Lower lobe of right lung (tissue), 2 donors: ENCODE measurements at regions not wholly inside any gene's neighbourhood (a gene's known extent, or its start where the extent isn't known, plus 50 kb on each side); places are given as distances from the start of the nearest gene placed in this dataset.

Experiments
- ATAC-seq, 2 donors: fragments of 200-7000 bp; cut with Tn5 transposase; one replicate each; pipeline ENCODE4 v1.9.1; 2020 to 2022; ENCODE audit warnings: mild to moderate bottlenecking in 2 of 2, moderate library complexity in 2 of 2
- DNase-seq: peaks from one replicate; pipeline ENCODE4 v3.0.0-alpha.2; 2020
- H3K27ac ChIP-seq: fragments of 200-600 bp; one replicate; pipeline ENCODE4 v1.8.0; 2022
- H3K27me3 ChIP-seq: fragments of 200-600 bp; one replicate; pipeline ENCODE4 v1.8.0; 2022; ENCODE audit warnings: low read depth
- H3K36me3 ChIP-seq: fragments of 200-600 bp; one replicate; pipeline ENCODE4 v1.8.0; 2022; ENCODE audit warnings: mild to moderate bottlenecking
- H3K4me1 ChIP-seq: fragments of 200-600 bp; one replicate; pipeline ENCODE4 v1.8.0; 2022
- H3K4me3 ChIP-seq: fragments of 200-600 bp; one replicate; pipeline ENCODE4 v1.8.0; 2022; ENCODE audit warnings: mild to moderate bottlenecking
- H3K9me3 ChIP-seq: fragments of 200-600 bp; one replicate; pipeline ENCODE4 v1.8.0; 2022
- intact Hi-C: fragments of 100-400 bp; cut with DNase I; formaldehyde crosslinking; loops from one replicate; pipeline ENCODE4 v1.11.0; 2022
- TF ChIP-seq, protein P1 (sequence below): fragments of 200-600 bp; IDR thresholded peaks from one replicate; pipeline ENCODE4 v1.8.0; 2022; ENCODE audit warnings: antibody characterized with exemption, mild to moderate bottlenecking
- donor health status: DM: no; HTN: yes; CAD: no; lungs with severe emphysema.

DNA sequence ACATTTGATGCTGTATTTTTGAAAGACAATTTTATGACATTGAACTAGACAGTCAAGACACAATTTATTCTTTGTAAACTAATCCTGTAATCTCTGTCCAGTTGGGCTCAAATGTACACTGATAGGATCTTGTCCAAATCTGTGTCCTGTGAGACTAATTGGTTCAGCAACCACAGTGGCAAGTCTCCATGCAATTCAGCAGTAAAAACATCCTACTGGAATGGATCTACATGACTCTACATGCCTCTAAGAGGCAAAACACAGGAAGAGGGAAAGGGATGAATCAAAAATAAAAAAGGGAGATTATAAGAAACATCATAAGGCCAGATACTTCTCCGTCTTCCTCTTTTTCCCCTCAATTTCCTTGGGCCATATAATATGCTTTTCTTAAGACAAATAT, 1164.2 kb downstream of the NLGN4Y start:
- Histone ChIP-seq H3K27me3 (no peaks in the 10 kb centered on the region), H3K4me3 (no peak overlapping the region), H3K4me1 (no peaks in the 10 kb centered on the region), H3K9me3 (no peaks in the 10 kb centered on the region), H3K27ac (no peak overlapping the region), H3K36me3 (no peaks in the 10 kb centered on the region)
- TF ChIP-seq, protein P1, sequence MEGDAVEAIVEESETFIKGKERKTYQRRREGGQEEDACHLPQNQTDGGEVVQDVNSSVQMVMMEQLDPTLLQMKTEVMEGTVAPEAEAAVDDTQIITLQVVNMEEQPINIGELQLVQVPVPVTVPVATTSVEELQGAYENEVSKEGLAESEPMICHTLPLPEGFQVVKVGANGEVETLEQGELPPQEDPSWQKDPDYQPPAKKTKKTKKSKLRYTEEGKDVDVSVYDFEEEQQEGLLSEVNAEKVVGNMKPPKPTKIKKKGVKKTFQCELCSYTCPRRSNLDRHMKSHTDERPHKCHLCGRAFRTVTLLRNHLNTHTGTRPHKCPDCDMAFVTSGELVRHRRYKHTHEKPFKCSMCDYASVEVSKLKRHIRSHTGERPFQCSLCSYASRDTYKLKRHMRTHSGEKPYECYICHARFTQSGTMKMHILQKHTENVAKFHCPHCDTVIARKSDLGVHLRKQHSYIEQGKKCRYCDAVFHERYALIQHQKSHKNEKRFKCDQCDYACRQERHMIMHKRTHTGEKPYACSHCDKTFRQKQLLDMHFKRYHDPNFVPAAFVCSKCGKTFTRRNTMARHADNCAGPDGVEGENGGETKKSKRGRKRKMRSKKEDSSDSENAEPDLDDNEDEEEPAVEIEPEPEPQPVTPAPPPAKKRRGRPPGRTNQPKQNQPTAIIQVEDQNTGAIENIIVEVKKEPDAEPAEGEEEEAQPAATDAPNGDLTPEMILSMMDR: no peak
- ATAC-seq (no peak), DNase-seq (no peak)
- intact Hi-C loops: no loop called here

DNA sequence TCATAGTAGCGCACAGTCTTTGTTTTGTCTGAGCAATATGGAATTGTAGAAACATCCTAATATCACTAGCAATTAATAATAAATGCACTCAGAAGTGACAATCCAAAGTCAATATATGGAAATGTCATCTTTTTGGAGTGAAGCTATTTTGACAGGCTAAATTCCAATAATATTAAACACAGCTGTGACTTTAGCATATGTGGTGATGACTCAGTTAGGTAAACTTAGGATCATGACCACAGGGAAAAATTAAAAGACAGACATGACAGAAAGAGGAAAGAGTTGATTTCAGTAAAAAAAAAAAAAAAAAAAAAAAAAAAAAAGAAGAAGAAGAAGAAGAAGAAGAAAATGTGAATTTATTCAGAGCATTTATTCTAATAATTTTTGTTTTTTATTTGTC, 1165.7 kb downstream of the NLGN4Y start:
- no peak for DNase-seq
- Histone ChIP-seq H3K4me3 (no peak overlapping the region), H3K27me3 (no peaks in the 10 kb centered on the region), H3K9me3 (no peaks in the 10 kb centered on the region), H3K4me1 (no peaks in the 10 kb centered on the region), H3K36me3 (no peaks in the 10 kb centered on the region), H3K27ac (no peak overlapping the region)
- TF ChIP-seq, protein P1: no peak
- intact Hi-C loops: no loop called here
- ATAC-seq: no peak

DNA sequence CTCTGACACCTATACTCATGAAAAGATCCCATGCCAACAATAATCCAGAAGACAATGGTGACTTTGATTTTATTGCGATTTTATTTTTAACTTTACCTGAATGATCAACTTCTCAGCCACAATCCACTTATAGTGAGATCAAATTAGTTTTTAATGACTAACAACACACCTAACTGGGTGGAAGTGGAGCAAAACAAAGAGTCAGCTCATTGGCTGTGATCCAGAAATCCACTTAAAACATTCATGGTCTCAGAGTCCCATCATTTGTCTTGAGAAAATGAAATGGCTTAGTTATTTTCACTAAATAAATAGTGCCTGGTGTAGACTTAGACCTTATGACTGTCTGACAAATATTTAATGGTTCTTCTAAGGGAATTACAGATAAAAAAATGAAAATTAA, 1177.8 kb downstream of the NLGN4Y start:
- no peaks in the 10 kb centered on the region for H3K36me3 ChIP-seq
- H3K27me3 ChIP-seq: no peaks in the 10 kb centered on the region
- DNase-seq: no peak
- intact Hi-C loops: no loop called here
- no peak overlapping the region for H3K27ac ChIP-seq
- H3K4me1 ChIP-seq: no peaks in the 10 kb centered on the region
- no peaks in the 10 kb centered on the region for H3K9me3 ChIP-seq
- no peak overlapping the region for H3K4me3 ChIP-seq
- no peak for ATAC-seq
- TF ChIP-seq, protein P1: no peak

DNA sequence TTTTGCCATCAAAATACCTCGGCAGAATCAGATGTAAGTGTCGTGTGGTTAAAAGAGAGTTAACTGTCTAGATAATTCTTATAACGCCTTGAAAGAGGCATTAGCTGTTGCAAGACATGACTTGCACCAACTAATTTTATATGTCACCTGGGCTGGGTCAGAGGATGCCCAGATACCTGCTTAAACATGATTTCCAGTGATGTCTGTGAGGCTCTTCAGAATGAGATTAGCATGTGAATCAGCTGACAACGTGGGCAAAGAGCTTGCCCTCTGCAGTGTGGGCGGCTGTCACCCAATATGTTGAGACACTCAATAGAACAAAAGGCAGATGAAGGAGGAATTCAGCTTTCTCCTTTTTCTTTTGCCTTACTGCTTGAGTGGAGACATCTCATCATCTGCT, 1180.6 kb downstream of the NLGN4Y start:
- Histone ChIP-seq H3K9me3 (no peaks in the 10 kb centered on the region), H3K4me3 (no peak overlapping the region), H3K36me3 (no peaks in the 10 kb centered on the region), H3K4me1 (no peaks in the 10 kb centered on the region), H3K27me3 (no peaks in the 10 kb centered on the region), H3K27ac (no peak overlapping the region)
- no peak for DNase-seq
- ATAC-seq: no peak
- intact Hi-C loops: no loop called here
- TF ChIP-seq, protein P1: no peak

DNA sequence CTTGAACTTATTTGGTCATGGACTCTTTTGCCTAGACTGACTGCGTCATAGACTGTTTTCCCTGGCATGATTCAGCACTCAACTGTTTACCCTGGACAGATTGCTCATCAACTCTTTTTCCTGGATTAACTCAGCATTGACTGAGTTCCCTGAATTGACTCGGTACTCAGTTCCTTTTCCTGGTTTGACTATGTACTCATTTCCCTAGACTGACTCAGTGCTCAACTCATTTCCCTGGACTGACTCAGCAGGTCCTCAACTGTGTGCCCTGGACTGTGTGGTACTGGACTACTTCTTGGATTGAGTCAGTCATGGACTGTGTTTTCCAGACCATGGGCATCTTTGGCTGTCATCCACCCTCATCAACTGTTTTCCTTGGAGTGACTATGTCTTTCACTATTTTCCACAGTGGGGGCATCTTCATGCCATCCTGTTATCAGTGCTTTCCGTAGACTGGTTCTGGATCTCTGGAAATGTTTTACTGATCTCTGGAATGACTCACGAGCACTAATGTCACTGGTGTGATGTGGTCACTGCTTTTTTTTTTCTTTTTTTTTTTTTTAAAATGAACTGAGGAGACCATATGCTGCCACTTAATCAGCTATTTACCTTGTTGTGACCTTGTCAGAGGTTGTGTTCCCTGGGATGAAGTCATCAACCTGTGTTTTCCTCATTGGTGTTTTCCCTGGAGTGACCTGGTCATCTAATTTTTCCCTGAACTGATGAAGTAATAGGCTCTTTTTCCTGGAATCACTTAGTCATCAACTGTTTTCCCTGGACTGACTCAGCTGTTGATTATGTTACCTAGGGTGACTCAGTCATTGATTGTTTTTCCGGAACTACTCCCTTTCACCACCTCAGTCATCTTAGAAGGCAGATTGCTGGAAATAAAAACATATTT, 1225.5 kb downstream of the NLGN4Y start:
- H3K4me3 ChIP-seq: no peak overlapping the region
- ATAC-seq (no peak), DNase-seq (no peak)
- intact Hi-C loops: no loop called here
- H3K36me3 ChIP-seq: no peaks in the 10 kb centered on the region
- H3K9me3 ChIP-seq: no peaks in the 10 kb centered on the region
- H3K27me3 ChIP-seq: no peaks in the 10 kb centered on the region
- H3K4me1 ChIP-seq: no peaks in the 10 kb centered on the region
- H3K27ac ChIP-seq: no peak overlapping the region
- TF ChIP-seq, protein P1: no peak
